HS-5 (cell line): ENCODE measurements at regions not wholly inside any gene's neighbourhood (a gene's known extent, or its start where the extent isn't known, plus 50 kb on each side); places are given as distances from the start of the nearest gene placed in this dataset.
A peak's percentile ranks its signal among the peaks of the same experiment; 100 is the strongest.
"Not testable (repeated sequence)": the region's sequence is repeated elsewhere in the genome, so short reads cannot be mapped to it uniquely, and the experiment has no call there.

Source experiments
- DNase-seq: peaks from one replicate; pipeline ENCODE4 v3.0.0-alpha.2; 2012; ENCODE audit warnings: low read depth

DNA sequence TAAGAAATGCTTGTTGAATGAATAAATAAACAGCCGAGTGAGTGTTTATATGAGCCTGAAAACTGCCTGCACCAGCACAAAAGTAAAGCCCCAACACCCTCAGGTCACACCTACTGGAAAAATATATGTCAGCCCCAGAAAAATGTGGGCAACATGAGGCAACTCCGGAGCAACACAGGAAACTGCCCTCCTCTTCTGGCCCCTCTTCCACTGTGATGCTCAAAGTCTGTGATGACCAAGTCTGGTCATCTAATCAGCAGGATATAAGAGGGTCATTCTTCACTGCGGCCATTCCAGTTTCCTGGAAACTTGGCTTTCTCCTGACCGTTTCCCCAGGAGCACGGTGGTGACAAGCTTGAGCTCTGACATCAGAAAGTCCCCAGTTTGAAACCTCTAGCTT is 159.6 kb upstream of the PZP start:
- no peak for DNase-seq

DNA sequence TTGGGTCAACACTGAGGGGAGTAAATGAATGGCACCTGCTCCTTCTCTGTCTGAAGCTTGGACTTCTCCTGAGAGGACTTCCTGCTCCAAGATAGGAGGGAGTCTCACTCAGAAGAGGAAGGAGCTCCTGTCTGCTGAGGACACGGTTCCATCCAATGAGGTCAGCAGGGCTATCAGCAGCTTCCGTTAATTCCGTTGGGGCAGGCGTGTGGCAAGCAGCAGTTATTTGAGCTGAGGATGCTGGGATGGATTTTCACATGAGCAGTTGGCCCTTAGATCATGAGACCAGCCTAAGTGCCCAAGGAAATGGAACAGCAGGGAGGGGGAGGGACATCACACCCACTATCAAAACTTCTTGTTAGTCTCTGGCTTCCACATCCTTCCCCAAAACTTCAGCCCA is 159.0 kb upstream of the PZP start:
- no peak for DNase-seq

DNA sequence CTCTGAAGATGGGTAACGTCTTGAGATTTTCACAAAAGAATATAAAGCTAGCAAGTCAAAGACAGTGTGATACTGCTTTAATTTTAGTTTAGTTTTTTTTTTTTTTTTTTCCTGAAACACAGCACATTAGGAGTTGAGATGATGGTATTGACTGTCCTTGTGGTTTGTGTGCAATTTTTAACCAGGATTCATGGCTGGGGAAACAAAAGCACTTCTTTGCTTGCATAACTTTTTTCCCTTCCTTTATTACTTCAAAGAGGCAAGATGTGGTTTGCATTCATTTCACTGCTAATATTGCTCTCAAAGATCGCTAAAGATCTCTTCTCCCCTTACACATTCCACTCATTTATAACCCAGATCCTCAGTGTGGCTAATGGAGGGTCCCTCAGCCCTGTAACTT is 157.1 kb upstream of the PZP start:
- no peak for DNase-seq

DNA sequence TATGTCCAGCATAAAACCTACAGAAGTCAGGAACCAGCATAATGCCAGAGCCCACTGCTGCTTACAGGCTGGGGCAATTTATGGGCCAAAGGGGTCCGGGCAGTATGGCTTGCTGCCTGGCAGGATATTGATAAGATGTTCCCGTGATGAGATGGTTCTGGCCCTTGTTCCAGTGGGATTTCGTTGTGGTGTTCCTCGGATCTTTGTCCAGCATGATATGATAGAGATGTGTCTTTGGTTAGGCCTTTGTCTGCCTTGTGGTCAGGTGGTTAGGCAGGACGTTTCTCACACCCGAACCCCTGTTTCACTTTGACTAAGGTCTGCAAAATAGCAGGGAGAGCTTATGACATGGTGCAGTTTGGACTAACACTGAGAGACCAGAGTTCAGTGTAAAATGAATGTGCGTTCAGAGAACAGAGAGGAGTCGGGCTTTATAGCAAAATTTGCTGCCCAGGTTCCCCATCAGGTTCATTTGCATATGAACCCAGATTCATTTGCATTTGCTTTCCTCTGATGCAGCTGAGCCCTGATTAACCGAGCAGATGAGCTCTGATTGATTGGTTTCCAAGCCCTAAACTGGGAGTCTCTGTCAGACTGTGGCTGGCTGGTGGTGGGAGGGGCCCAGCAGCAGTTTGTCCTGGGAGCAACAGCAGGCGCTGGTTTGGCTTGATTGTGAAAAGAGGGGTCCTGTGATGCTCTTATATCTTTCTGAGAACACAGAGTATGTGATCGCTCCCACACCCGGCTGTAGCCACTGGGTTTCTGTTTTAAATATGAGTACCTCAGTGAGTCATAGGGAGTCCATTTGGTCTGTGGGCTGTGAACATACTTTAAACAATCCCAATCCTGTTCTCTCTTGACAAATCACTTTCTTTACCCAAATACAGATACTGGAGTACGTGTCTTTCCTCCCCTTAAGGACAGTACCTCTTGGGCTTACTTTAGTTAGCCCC is 156.3 kb upstream of the PZP start:
- peak; percentile 52 for DNase-seq

DNA sequence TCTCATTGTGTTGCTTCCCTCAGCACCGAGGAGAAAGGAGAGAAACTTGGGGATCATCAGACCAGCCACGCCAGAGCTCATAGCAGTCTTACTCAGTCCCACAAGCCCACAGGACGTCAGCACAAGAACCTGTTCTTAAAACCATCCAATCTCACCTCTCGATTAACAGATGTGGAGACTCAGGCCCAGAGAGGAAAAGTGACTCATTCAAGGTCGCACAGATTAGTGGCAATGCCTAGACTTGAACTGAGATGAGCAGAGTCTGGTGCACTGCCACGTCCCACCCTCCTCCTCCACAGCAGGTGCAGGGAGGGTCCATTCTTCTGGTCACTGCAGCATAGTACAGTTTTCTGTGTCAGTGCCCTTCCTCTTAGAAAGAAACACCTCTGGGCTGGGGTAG is 154.9 kb upstream of the PZP start:
- no peak for DNase-seq

DNA sequence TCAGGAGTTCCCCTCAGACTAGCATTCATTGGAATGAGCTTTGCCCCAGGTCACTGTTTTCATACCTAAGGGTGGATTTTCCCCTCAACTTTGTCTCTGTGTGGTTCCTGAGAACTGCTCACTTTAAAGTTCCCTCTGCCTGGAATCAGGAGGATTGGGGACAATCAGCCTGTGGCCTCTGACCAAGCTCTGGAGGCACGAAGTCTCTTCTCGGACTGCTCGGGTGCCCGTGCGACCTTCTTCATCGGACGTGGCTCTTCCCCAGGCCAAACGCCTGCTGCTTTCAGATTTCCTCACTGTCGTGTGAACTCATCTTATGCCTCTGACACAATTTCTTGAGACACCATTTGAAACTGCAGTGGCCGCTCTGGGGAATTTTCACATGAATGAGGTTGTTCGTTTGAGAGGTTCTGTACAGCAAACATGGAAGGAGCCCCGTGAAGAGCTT is 153.7 kb upstream of the PZP start:
- no peak for DNase-seq

DNA sequence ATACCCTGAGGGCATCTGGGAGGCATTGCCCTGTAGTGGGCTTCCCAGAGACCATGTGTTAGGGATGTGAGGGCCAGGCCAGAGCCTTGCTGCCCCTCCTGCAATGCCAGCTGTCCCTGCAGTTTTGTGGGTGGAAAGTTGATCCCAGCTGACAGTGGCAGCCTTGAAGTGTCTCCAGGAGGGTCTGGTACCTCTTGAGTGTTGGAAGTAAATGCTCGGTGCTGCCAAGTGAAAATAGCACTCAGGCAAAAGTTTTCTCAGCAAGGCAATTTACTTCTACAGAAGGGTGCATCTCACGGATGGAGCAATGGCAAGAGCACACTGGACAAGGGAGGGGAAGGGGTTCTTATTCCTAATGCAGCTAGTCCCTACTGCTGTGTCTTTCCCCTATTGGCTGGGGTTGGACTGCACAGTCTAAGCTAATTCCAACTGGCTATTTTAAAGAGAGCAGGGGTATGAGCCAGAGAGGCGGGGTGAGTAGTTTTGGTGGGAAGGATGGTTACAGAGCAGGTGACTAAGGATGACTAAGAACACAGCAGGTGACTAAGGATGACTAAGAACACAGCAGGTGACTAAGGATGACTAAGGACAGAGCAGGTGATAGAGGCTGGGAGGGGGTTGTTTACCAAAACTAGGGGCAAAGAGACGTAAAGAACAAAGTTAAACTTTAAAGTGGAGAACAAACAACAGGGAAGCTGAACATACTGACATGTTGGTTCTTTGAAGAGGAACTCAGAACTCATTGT is 146.0 kb upstream of the PZP start:
- DNase-seq = not testable (repeated sequence)

DNA sequence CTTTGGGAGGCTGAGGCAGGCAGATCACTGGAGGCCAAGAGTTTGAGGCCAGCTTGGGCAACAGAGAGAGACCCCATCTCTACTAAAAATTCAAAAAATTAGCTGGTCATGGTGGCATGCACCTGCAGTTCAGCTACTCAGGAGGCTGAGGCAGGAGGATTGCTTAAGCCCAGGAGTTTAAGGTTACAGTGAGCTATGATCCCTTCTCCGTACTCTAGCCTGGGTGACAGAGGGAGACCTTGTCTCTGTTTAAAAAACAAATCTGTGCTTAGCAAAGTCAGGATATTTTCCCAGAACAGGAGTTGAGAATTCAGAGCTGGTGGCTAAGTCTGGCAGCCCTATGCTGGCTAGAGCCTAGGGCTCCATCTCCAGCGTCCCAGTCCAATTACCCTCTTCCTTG is 142.9 kb upstream of the PZP start:
- no peak for DNase-seq

DNA sequence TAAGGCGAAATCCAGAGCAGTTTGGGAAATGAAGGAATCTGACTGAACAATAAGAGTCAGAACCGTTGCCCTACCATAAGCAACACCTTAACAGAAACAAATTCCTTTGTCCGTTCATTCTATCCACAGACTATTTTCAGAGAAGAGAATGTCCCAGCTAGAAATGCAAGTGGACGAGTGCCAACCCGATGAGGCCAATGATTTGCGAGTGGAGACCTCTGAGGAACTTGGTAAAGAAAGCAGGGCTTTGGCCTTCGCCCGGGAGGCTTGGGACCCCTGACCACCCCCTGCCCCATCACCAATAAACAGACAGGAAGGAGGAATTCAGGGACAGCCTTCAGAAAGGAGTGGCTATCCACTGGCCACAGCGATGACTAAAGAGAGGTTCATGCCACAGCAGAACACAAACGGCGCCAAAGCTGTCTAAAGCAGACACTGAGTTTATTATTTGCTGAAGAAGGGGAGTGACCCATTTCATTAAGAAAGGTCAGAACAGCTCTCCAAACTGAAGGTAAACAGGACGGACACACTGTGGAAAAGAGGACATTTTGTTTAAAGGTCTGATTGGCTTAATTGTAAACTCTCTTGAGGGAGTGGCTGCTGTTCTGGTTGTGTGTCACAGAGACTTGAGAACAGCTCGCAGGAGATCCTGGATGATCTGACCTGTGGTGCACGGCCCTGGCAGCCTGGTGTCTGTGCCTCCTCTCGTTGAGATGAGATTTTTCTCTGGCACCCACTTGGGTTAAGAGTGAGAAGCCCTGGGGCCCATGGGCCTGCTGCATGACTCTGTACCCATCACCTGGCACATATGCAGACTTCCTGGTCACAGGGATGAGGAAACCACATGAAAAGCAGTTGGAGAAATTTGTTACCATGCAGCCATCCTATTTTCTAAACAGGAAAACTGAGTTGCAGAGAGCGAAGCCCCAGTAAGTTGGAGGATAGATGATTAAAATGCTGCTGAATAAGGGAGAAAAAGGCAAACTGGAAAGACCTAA is 142.0 kb upstream of the PZP start:
- DNase-seq = no peak

DNA sequence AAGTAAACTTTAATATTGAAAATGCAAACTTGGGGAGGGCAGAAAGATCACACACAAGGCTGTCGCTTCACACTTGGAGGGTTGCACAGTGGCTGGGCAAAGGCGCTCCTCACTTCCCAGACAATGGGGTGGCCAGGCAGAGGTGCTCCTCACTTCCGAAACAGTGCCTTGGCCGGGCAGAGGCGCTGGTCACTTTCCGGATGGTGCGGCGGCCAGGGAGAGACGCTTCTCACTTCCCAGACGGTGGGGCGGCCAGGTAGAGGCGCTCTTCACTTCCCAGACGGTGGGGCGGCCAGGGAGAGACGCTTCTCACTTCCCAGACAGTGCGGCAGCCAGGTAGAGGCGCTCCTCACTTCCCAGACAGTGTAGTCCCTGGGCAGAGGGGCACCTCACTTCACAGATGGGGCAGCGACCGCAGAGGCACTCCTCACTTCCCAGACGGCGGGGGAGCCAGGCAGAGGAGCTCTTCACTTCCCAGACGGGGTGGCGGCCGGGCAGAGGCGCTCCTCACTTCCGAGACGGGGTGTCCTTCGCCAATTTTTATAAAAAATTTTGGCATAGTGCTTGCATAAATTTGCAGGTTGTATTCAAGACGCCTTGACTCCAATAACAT is 140.8 kb upstream of the PZP start:
- no peak for DNase-seq

DNA sequence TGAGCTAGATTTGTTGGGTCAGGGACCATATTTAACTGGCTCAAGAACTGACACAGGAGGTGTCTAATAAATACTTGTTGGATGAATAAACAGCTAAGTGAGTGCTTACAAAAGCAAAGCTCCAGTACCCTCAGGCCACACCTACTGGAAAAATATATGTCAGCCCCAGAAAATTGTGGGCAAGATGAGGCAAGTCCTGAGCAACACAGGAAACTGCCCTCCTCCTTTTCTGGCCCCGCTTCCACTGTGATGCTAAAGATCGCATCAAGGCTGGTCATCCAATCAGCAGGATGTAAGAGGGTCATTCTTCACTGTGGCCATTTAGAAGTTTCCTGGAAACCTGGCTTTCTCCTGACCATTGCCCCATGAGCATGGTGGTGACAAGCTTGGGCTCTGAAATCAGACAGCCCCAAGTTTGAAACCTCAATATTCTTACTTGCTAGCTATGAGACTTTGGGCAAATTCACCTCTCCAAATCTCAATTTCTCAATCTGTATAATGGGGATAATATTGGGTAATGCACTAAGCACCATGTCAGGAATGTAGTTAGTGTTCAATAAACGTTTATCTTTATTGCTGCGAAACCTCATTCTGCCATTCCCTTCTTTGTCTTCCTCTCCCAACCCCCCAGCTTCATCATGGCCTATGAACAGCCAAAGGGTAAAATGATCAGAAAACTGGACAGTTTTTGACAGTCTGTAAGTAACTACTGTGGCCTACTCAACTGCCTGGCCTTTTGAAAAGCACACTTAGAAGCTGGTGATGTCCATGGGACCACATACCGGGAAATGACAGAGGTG is 139.3 kb upstream of the PZP start:
- DNase-seq = no peak

DNA sequence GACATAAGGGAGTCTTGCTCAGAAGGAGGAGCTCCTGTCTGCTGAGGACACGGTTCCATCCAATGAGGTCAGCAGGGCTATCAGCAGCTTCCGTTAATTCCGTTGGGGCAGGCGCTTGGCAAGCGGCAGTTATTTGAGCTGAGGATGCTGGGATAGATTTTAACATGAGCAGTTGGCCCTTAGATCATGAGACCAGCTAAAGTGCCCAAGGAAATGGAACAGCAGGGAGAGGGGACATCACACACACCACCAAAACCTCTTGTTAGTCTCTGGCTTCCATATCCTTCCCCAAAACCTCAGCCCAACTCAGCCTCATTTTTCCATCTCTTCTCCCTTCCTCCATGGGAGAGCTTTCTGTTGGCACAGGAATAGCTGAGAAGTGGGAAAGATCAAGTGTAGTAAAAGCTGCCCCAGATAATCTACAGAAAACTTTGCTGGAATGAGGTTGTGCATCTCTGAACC is 138.7 kb upstream of the PZP start:
- no peak for DNase-seq

DNA sequence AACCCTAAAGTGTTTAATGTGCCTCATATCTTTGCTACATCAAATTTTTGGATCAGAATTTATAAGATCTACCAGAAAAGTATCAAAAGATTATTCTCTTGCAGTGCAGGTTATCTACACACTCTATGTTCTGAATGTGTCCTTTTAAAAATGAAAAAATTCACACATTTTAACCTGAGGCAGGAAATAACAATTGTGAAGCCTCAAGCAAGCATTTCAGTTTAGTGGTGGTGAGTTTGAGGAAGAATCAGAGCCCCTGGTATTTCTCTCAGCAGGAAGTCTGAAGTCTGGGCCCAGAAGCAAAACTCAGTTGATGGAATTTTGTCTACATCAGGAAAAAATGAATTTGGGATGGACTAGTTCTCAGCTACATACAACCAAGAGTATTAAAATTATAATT is 137.0 kb upstream of the PZP start:
- no peak for DNase-seq

DNA sequence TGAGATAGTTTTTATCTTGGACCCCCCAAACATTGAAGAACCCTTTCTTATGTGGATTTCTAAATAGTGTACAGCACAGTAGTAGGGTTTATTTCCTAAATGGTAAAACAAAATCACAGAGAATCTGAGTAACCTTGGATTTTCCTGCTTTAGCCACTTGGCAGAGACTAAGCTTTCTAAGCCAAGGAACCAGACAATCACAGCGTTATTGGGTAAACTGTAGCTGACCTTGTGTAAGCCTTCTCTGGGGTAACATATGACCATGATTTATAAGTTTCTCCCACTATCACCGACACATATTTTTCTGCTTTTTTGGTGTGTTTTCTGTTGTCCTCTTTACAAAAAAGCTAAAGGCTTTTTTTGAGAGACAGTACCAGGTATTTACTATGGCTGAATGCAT is 136.3 kb upstream of the PZP start:
- no peak for DNase-seq

DNA sequence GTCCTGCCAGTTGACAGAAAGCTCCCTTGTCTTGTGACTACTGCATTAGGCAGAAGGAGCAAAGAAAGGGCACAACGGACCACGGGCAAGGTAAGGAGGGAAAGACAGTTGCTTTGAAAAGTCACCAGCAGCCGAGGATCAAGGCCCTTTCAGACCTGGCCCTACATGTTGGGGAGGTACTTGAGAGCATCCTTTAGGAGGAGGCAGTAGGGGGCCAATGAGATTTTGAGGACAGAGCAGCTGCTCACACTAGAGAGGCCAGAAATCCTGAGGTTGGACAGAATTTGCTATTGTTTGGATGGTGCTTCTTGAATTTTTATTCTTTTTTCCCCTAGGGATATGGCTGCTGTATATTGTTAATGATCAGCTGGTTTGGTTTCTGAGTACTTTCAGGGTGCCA is 135.5 kb upstream of the PZP start:
- no peak for DNase-seq

DNA sequence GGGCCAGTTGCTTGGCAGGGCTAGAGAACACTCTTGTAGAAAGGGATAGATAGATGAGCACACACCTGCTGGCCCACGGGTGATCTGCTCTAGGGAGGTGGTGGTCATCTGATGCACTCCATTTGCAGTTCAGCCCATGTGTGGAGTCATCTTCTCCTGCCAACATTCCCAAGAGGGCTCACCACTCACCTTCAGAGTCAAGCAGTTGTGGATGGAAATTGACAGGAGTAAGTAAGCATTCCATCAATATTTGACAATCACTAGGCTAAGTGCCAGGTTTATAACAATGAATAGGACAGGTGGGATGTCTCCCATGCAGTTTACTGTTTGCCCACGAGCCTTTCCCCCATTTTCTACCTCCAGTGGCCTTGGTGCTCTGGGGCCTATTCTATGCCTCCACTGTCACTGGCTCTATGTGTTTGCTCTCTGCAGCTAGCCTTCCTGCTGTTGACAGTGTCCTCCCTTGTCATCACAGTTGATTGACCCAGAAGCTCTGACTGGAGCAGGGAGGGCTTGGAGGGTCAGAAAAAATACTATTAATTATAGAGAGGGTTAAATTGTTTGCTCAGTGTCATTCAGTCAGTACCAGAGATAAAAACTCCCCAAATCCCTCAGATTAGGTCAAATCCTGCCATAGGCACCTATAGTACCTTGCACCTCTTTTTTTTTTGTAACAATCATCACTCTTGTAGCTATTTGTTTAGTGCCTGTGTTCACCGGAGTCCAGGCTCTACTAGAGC is 134.6 kb upstream of the PZP start:
- no peak for DNase-seq

DNA sequence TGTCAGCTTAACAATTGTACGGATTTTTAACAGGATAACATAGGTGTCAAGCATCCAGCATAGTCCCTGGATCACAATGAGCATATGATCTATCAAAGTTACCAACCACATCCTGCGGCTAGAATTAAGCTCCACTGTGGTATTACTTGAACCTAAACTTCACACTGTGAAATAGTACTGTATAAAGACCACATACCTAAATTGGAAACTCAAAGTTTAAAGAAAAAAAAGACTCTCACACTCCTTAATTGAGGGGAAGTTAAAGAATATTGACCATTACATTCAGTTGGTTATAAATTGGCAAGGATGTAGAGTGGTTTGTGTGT is 133.0 kb upstream of the PZP start:
- no peak for DNase-seq

DNA sequence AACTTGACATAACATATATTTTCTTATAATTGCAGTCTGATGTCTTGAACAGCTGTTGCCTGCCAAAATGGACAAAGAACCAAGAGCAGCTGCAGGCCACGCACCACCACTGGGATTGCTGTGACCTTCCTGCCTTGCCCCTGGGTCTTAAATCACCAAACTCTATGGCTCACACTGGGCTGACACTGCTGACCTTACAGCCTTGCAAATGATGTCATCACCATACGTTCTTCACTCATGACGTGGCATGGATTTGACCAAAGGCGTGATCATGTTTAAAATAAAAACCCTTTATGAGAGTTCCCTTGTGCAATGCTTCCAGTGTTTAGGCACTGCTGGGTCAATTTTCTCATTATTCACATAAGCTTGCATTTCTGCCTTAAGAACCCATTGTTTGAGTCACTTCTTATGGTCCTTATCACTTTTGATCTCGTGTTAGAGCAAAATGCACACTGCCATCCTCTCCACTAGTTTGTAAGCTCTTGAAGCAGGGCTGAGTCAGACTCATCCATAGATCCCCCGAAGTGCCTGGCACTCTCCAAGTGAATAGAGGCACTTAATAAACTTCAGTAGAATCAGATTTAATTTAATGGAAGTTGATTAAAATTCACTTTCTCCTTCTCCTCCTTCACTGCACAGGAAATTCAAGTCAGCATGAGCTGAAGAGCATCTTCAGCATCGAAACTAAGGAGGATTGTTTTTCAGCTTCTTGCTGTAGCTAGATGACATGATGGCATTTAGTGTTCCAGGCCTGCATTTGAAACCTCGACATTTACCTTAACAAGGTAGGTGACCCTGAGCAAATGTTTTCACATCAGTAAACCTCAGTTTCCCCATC is 132.4 kb upstream of the PZP start:
- DNase-seq = peak; percentile 70

DNA sequence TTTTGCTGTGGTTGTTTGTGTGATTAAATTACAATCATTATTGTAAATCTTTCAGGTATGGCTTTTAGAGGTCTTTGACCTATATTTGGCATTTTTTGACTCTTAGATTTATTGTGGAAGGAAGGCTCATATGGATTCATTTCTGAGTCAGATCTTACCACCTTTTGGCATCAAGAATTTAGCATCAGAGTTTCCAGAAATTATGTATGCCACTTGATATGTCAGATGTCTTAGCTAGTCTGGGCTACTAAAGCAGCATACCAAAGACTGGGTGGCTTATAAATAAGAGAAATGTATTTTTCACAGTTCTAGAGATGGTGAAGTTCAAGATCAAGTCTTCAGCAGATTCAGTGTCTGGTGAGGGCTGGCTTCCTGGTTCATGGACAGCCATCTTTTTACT is 129.5 kb upstream of the PZP start:
- DNase-seq = no peak
